Activated CD4-positive, alpha-beta T cell treated with anti-CD3 and anti-CD28 coated beads, Interleukin-2, amount 50 U/mL, for 24 hours (primary cell): ENCODE measurements at regions not wholly inside any gene's neighbourhood (a gene's known extent, or its start where the extent isn't known, plus 50 kb on each side); places are given as distances from the start of the nearest gene placed in this dataset.
"Not testable (repeated sequence)": the region's sequence is repeated elsewhere in the genome, so short reads cannot be mapped to it uniquely, and the experiment has no call there.

Experiments used
- DNase-seq, 2 donors: peaks; one replicate each; pipeline ENCODE4 v3.0.0-alpha.2; 2020; ENCODE audit warnings: low read depth in 1 of 2, low spot score in 1 of 2

DNA sequence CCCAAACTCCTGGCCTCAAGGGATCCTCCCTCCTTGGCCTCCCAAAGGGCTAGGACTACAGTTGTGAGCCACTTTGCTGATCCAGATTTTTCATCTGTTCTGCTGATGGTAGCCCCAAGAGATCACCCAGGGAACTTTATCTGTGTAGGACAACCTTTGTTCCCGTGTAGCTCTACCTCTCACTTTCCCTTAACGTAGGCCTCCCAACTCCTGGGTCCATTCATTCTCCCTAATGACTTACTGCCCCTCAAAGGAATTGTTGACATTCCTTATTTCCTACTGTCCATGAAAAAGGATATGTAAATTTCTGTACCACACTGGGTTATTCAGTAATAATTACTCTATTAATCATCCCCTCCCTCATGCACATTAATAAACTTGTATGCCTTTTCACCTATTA is 51.0 kb upstream of the PHF24 start:
- DNase-seq: no peak

DNA sequence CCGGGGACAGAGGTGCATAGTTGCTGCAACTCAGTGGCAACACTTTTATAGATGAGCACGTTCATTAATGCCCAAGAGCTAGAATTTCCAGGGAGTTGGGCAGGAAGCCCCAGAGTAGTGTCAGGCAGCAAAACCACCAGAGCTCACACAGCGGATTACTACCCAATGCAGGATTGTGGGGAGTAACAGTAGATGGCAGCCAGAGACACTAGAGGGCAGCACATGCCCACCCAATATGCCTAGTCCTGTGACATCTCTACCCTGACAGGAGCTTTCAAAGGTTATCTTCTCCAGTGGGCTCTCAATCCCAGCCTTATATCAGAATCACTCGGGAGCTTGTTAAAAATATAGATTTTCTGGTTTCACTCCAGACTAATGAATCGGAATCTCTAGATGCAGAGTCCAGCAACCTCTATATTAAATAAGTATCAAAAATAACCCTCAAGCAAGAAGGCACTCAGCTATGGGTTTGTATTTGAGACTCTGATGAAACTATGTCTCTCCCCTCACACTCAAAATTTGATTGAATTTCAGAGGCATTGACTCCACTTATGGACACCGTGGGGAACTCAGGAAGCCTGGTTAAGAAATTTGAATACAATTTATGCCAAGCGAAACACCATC is 58.4 kb upstream of the PHF24 start:
- peak; percentile 68 to 78 for DNase-seq

DNA sequence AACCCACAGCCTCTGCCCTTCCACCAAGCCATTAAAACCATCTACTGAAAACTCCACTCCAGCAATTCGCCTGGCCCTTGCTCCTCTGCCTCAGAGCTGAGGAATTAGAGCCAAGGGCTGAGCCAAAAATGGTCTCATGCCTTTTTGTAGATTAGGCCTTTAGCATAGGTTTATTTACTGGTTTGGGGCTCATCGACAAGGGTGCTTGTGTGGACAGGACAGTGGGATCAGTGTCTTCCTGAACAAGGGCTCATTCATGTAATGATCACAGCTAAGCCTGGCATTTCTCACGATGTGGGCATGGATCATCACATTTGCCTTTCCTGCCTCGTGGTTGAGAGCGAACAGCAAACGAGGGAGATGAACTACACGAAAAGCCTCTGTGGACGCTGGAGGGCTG is 59.2 kb upstream of the PHF24 start:
- no peak for DNase-seq

DNA sequence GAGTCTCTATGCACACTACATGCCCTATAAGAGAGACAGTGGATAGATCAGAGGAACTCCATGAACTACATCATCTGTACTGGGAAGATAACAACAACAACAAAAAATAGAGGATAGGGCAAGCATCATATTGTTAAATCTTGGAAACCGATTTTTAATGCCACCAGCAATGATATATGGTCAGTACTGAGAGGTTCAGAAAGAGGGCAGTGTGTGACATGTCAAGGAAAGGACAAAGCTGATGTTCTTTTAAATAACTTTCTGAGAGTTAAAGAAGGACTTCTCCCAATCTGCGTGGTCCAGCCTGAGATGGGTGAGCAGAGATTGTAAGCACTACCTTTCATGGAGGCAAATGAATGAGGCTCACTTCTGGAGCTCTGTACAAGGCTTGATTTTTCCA is 62.0 kb upstream of the PHF24 start:
- no peak for DNase-seq

DNA sequence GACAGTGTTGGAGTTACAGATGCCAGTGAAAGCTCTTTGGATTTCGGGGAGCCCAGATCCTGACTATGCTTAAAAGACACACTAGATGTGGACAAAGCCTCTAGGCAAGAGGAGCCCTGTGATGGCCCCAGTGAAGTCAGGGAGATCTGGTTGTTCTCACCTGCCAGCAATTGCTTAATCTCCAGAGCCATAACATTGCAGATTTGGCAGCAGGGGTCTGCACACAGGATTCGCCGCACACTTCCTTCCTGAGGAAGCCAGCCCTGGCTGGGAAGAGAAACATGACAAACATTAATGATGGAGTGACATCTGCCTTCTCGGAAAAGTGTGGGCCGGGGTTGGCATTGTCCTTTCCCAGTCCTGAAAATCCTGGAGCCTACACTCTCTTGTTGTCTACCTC is 65.2 kb upstream of the PHF24 start:
- no peak for DNase-seq

DNA sequence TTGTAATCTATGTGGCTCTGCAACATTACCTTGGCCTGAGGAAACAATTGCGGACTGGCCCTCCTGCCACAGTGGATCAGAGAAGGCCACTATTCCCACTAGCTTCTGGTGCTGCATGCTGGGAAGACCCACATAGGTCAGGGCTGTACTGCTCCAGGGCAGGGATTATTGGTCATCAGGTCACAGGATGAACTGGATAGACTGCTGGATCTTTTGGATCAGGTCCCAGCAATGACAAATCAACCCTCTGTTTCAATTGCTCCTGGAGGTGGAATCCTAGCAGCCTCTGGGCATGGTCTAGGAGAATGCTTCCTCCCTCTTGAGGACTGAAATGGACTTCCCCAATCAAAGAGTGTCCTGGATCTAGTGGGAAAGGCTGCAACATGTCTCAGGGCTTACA is 66.7 kb upstream of the PHF24 start:
- DNase-seq: no peak

DNA sequence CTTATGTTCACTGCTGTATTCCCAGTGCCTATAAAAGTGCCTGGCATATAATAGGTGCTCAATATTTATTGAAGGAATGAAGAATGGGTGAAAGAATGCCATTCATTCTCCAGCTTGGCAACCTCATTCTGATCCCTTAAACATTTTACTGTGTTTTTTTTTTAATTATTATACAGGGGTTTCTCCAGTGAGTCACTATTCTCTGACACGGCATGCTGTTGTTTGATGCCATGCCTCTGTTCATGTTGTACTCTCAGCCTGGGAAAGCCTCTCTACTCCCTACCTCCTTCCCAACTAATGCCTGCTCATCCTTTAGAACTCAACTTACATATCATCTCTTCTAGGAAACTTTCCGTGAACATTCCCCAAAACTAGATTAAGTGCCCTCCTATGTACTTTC is 70.2 kb upstream of the PHF24 start:
- no peak for DNase-seq

DNA sequence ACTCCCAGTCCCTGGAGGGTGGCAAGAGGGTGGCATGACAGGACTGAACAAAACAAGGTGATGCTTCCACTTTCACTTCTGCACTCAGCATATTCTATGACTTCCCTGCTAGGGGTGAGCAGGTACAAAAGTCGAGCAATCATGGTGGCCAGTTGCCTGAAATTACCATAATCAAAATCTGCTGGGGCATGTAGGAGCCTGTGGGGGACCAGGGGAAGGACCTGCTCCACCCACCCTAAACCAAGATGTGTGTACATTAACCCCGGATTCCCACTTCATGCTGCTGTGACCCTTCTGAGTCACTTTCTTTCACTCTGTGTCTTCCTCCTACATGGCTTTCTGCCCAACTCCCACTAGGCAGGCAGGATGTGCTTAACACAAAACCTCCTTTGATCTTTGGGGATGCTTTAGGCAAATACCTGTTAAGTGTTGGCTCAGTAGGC is 73.3 kb upstream of the PHF24 start:
- peak in 1 of 2 donors; percentile 4 for DNase-seq

DNA sequence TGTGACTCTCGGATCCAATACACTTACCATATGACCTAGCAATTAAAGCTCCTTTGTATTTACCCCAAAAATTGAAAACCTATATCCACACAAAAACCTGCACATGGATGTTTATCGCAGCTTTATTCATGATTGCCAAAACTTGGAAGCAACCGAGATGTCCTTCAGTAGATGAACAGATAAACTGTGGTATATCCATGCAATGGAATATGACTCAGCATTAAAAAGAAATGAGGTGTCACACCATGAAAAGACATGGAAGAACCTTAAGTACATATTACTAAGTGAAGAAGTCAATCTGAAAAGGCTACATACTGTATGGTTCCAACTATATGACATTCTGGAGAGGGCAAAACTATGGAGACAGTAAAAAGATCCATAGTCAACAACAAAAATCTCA is 82.0 kb upstream of the PHF24 start:
- no peak for DNase-seq

DNA sequence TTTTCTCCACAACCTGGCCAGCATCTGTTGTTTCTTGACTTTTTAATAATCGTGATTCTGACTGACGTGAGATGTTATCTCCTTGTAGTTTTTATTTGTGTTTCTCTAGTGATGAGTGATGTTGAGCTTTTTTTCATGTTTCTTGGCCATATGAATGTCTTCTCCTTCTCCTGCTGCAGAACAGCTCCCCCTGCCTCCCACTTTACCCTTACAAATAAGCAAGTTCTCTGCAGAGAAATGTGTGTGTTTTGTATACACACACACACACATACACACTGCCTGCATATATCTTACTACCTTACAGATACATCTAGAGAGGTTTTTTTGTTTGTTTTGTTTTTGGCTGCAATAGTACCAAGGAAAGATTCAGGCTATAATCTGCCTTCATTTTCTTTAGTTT is 88.7 kb upstream of the PHF24 start:
- no peak for DNase-seq

DNA sequence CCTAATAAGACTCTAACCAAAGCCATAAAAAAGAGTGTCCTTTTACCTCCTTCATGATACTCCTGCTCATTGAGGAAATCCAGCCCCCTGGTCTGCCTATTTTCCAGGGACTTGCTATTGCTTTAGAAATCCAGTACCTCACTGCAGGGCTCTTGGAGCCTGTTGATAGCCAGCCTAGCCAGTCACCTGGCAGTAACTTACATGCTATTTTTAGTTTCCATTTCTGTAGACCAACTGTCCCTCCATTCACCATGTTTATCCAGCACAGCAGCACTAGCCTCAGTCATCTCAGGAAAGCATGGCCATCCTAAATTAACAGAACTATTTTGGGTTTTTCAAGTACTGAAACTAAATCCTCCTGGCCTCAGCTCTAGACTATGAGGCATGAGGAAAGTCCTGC is 91.5 kb upstream of the PHF24 start:
- no peak for DNase-seq

DNA sequence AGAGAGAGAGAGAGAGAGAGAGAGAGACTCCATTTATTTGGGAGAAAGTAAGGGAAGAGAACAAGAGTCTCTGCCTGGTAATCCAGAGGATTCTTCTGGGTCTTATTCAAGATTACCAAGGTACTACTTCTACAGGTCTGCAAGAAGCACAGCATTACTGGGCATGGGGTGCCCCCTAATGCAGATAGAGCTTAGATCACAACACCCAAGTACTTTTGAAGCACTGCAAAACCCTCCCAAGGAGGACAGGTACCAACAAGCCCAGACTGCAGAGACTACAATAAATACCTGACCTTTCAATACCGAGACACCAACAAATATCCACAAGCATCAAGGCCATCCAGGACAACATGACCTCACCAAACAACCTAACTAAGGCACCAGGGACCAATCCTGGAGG is 94.7 kb upstream of the PHF24 start:
- DNase-seq: no peak

DNA sequence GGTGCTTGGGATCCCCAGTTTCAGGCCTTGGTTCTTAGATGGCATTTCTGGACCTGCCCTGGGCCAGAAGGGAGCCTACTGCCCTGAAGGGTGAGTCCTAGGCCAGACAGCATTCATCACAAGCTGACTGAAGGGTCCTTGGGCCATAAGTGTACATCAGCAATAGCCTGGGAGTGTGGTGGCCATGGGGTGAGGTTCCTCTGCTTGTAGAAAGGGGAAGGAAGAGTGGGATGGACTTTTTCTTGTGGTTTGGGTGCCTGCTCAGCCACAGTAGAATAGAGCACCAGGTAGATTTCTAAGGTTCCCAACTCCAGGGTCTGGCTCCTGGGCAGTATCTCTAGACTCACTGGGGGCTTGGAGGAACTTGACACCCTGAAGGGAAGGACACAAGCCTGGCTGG is 95.2 kb upstream of the PHF24 start:
- no peak for DNase-seq

DNA sequence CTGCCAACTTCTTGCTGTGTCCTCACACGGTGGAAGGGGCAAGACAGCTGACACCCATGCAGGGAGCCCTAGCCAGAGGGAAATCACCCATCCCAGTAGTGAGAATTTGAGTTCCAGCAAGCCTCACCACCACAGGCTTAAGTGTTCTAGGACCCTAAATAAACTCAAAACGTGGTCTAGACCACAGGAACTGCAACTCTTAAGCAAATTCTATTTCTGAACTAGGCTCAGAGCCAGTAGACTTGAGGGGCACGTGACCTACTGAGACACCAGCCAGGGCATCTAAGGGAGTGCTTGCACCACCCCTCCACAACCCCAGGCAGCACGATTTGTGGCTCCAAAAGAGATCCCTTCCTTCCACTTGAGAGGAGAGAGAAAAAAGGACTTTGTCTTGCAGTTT is 96.0 kb upstream of the PHF24 start:
- no peak for DNase-seq

DNA sequence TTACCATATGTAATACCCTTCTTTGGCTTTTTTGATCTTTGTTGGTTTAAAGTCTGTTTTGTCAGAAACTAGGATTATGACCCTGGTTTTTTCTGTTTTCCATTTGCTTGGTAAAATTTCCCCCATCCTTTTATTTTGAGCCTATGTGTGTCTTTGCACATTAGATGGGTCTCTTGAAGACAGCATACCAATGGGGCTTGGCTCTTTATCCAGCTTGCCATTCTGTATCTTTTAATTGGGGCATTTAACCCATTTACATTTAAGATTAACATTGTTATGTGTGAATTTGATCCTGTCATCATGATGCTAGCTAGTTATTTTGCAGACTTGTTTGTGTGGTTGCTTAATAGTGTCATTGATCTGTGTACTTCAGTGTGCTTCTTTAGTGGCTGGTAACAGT is 103.1 kb upstream of the PHF24 start:
- DNase-seq: not testable (repeated sequence)

DNA sequence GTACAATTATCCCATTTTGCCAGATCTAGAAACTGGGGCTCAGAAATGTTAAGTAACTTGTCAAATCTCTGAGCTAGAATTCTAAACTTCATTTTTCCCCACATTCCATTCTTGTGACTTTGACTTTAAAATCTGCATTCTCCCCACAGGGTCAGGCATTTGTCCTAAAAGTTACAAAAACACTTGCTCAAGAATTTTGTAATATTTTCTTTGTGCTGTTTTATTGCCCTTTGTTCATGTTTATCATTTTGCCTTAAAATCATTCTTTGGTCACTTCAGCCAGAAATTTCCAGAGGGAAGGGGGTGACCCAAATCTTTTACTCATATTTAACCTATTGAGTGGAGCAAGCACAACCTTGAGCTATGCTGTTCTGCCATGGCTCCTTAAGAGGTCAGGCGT is 120.1 kb upstream of the CCL21 start:
- DNase-seq: no peak

DNA sequence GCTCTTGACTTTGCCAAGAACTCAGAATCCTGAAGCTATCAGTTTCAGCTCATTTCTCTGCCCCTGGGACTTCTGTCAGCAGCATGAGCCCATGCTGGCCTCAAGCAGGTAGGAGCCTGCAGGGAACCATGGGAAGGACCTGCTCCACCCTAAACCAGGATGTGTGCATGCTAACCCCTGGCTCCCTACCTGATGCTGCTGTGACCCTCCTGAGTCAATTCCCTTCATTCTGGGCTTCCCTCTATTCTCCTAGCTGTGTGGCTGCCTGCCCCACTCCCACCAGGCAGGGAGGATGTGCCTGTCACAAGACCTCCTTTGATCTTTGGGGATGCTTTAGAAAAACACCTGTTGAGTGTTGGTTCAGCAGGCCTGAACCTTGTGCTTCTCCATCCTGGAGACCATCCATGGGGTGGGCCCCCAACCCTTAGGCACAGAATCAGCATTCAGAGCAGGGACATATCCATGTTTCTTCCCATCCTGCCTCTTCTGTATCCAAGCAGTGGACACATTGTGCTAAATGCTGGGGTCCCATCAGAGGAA is 117.1 kb upstream of the CCL21 start:
- no peak for DNase-seq

DNA sequence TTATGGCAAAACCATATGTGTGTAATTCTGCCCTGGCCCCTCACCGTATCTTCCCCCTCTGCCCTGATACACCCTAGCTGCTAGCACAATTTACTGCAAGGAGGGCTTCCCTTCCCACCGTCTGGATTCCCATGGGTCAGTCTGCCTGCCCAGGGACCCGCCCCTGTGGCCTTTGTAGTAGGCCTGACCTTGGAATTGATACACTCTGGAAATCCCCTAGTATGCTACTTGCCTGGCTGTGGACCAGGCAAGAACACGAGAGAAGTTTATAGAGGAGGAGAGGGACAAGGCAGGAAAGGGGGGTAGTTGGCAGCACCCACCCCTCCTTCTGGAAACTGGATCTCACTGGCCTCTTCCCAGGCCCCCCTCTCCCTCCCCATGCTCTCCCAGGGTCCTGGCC is 115.8 kb upstream of the CCL21 start:
- DNase-seq: no peak

DNA sequence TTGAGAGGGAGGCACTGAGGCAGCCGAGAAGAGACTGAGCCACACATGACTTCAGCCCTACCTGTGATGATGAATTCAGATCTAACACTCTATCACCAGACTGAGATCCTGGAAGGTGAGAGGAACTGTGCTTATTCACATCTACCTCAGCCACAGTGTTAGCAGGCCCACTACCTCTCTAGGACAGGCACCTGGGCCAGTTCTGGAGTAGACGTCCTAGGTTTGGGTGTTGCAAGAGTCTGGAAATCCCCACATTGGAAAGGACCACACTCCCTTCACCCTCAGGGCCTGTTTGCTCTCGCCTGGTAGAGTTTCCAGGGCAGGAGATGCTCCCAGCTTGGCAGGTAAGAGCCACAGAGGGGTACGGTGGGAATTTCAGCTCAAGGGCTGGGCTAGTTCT is 113.8 kb upstream of the CCL21 start:
- DNase-seq: no peak

DNA sequence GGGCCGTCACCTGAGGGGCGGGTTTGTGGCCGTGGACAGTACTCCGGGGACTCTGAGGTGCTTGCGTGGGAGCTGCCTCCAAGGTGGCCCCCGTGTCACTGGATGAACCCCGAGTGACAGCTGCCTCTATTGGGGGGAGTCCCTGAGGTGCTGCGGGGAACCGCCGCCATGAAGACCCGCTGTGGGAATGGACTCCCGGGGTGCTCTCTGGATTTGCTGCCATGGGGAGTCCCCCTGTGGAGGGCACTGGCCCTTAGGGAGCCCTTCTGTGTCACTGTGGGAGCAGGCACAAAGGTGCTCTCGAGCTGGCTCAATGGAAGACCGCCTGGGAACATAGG is 100.2 kb upstream of the CCL21 start:
- no peak for DNase-seq

DNA sequence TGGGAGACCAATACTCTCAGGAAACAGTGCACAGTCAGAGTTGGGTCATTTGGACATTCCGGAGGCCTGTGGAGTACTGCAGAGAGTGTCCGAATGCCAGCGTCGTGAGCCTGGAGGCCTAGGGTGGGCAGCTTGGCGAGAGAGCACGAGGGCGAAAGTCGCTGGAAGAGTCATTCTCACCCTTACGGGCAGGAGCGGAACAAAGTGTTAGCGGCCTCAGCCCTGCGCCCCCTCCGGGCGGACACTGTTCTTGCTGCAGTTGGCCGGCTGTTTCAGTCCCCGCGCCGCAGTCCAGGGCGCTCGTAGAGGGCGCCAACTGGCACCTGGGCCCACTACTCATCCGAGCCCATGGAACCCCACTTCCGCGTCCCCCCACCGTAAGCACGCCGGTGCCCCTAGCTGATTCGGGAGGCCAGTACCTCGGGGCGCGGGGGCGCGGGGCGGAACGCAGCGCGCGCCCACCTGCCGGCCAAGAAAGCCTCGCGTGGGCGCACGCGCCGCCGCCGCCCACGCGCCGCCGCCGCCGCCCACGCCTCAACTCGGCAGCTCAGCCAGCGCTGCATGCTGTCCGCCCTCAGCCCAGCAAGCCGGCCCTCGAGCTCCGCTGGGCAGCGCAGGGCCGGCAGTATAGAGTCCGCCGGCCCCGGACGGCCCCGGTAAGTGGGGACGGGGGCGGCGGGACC is 99.7 kb upstream of the CCL21 start:
- DNase-seq: no peak

DNA sequence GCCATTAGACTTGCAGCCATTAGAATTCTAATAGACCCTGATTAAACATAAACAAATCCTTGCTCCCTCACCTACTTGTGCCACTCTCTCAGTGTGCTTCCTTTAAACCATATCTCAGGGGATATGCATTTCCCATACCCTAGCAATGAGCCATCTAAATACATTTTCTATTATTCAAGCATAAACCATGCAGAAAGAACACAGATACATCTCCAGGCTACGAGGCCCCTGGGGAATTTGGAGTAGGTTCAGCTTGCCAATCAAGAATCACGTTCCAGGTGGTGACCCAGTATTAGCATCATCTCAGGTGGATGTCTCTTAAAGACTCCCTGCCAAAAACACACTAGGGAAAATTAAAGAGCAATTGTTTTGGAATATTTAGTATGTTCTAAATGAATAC is 93.0 kb upstream of the CCL21 start:
- DNase-seq: no peak

DNA sequence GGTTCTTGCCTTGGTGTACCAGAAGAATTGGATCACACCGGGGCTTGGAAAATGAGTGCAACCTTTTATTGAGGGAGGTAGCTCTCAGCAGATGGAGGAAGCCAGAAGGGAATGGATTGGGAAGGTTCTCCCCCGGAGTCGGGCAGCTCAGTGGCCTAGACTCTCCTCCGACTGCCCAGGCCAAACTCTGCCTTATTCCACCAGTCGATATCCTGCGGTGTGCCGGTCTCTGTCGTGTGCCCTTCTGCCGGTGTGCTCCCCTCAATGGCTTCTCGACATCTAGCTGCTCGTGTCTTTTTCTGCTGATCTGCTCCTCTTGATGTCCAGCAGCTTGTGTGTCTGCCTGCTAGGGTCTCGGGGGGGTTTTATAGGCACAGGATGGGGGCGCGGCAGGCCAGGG is 87.4 kb upstream of the CCL21 start:
- DNase-seq: no peak
